ENCODE measurements at regions not wholly inside any gene's neighbourhood (a gene's known extent, or its start where the extent isn't known, plus 50 kb on each side); places are given as distances from the start of the nearest gene placed in this dataset.

DNA sequence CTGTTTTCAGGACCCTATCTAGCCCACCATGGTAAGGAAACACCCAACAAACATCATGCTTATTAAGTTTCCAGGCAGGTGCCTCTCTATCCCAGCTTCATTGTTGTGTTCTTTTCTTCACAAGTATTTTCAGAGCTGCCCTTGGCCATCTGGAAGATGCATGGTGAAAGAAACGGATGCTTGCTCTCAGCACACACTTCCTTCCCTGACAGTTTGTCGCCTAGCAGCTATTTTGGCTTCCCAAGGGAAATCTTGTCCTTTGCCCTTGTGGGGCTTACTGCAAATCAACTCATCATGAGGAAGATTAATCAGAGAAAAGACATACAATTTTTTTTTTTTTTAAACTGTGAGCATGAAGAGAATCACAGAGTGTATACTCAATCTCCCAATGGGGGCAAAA, 128.8 kb downstream of the ASMT start:
- no peaks in the 10 kb centered on the region for H4K20me1 ChIP-seq (ENCODE audit: insufficient read depth, low read length)
- no peak overlapping the region for H3K4me3 ChIP-seq (ENCODE audit: insufficient read depth, low read length)
- no peak for DNase-seq (ENCODE audit: insufficient read length, low spot score, missing footprints)
- no peak overlapping the region for H3K4me2 ChIP-seq (ENCODE audit: insufficient read depth, low read length)
- no peaks in the 10 kb centered on the region for H3K9me3 ChIP-seq (ENCODE audit: low read depth, low read length)
- TF ChIP-seq, protein P1, sequence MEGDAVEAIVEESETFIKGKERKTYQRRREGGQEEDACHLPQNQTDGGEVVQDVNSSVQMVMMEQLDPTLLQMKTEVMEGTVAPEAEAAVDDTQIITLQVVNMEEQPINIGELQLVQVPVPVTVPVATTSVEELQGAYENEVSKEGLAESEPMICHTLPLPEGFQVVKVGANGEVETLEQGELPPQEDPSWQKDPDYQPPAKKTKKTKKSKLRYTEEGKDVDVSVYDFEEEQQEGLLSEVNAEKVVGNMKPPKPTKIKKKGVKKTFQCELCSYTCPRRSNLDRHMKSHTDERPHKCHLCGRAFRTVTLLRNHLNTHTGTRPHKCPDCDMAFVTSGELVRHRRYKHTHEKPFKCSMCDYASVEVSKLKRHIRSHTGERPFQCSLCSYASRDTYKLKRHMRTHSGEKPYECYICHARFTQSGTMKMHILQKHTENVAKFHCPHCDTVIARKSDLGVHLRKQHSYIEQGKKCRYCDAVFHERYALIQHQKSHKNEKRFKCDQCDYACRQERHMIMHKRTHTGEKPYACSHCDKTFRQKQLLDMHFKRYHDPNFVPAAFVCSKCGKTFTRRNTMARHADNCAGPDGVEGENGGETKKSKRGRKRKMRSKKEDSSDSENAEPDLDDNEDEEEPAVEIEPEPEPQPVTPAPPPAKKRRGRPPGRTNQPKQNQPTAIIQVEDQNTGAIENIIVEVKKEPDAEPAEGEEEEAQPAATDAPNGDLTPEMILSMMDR (IDR thresholded peaks at IDR 0.05; ENCODE audit: extremely low read depth, low read depth, low read length) = no peak
- H3K79me2 ChIP-seq (ENCODE audit: insufficient read depth, low read length) = no peaks in the 10 kb centered on the region
- H3K27ac ChIP-seq (ENCODE audit: low read depth, low read length) = no peak overlapping the region
- no peaks in the 10 kb centered on the region for H3K4me1 ChIP-seq (ENCODE audit: insufficient read depth, low read length)
- H3K36me3 ChIP-seq (ENCODE audit: insufficient read depth, low read length) = no peaks in the 10 kb centered on the region
- no peak overlapping the region for H2AFZ ChIP-seq (ENCODE audit: low read length)
- no peaks in the 10 kb centered on the region for H3K27me3 ChIP-seq (ENCODE audit: insufficient read depth, low read length)

DNA sequence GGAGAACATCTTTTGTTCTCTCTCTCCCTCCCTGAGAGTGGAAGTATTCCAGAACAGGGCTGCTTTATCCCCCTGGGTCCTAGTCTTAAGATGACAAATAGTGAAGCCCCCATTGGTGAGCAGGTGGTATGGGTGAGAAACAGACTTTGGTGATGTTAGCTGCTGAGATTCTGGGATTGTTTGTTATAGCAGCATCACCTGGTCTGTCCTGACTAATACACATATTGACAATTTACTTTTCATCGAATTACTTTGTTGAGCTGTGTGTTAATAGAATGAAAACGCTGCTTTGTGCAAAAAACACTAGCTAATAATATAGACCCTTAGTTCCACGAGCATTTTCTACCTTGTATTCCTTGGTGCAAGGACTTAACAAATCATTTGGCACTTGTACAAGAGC, 133.5 kb downstream of the ASMT start:
- Histone ChIP-seq H3K79me2 (ENCODE audit: insufficient read depth, low read length) (no peaks in the 10 kb centered on the region), H3K4me1 (ENCODE audit: insufficient read depth, low read length) (no peaks in the 10 kb centered on the region), H4K20me1 (ENCODE audit: insufficient read depth, low read length) (no peaks in the 10 kb centered on the region), H3K27ac (ENCODE audit: low read depth, low read length) (no peak overlapping the region), H2AFZ (ENCODE audit: low read length) (no peak overlapping the region), H3K27me3 (ENCODE audit: insufficient read depth, low read length) (no peaks in the 10 kb centered on the region), H3K9me3 (ENCODE audit: low read depth, low read length) (no peaks in the 10 kb centered on the region), H3K4me2 (ENCODE audit: insufficient read depth, low read length) (no peak overlapping the region), H3K36me3 (ENCODE audit: insufficient read depth, low read length) (no peaks in the 10 kb centered on the region), H3K4me3 (ENCODE audit: insufficient read depth, low read length) (no peak overlapping the region)
- TF ChIP-seq, protein P1 (IDR thresholded peaks at IDR 0.05; ENCODE audit: extremely low read depth, low read depth, low read length) = no peak
- DNase-seq (ENCODE audit: insufficient read length, low spot score, missing footprints) = no peak

DNA sequence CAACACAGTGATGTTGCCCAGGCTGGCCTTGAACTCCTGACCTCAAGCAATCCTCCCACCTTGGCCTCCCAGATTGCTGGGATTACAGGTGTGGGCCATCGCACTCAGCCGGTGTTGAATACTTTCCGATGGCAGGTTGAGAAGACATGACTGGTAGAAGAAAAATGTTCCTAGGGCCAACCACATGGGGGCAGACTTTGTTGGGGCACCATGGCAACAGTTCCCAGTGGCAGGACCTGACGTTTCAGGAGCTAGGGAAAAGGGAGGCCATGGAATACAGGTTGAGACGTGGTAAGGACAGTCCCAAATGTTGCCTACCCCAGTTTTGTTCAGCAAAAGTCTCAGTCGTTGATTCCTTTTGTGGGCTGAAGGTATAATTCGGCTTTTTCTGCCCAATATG, 134.6 kb downstream of the ASMT start:
- H4K20me1 ChIP-seq (ENCODE audit: insufficient read depth, low read length) = no peaks in the 10 kb centered on the region
- TF ChIP-seq, protein P1 (IDR thresholded peaks at IDR 0.05; ENCODE audit: extremely low read depth, low read depth, low read length) = no peak
- H3K27ac ChIP-seq (ENCODE audit: low read depth, low read length) = no peak overlapping the region
- no peaks in the 10 kb centered on the region for H3K9me3 ChIP-seq (ENCODE audit: low read depth, low read length)
- no peak for DNase-seq (ENCODE audit: insufficient read length, low spot score, missing footprints)
- H3K36me3 ChIP-seq (ENCODE audit: insufficient read depth, low read length) = no peaks in the 10 kb centered on the region
- H2AFZ ChIP-seq (ENCODE audit: low read length) = no peak overlapping the region
- H3K4me3 ChIP-seq (ENCODE audit: insufficient read depth, low read length) = no peak overlapping the region
- H3K27me3 ChIP-seq (ENCODE audit: insufficient read depth, low read length) = no peaks in the 10 kb centered on the region
- H3K4me1 ChIP-seq (ENCODE audit: insufficient read depth, low read length) = no peaks in the 10 kb centered on the region
- no peak overlapping the region for H3K4me2 ChIP-seq (ENCODE audit: insufficient read depth, low read length)
- H3K79me2 ChIP-seq (ENCODE audit: insufficient read depth, low read length) = no peaks in the 10 kb centered on the region

DNA sequence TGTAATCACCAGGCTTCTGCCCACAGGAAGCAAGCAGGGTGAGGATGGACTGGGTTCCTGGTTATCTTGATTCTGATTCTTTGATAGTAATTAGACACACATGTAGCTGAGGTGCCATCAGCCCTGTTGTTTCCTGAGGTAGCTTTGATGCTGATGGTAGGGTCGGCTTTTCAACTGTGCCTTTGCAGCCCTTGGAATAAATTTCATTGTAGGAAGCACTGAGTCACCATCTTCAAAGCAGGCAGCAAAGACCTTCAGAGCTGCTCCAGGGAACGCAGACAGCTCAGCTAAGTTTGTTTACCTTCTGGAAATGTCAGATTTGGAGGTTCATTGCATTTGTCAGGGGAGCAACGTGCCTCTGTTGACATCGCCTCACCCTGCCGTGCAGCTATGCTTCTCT, 135.4 kb downstream of the ASMT start:
- no peak overlapping the region for H2AFZ ChIP-seq (ENCODE audit: low read length)
- no peak overlapping the region for H3K4me2 ChIP-seq (ENCODE audit: insufficient read depth, low read length)
- H4K20me1 ChIP-seq (ENCODE audit: insufficient read depth, low read length) = no peaks in the 10 kb centered on the region
- no peak for DNase-seq (ENCODE audit: insufficient read length, low spot score, missing footprints)
- TF ChIP-seq, protein P1 (IDR thresholded peaks at IDR 0.05; ENCODE audit: extremely low read depth, low read depth, low read length) = no peak
- H3K27ac ChIP-seq (ENCODE audit: low read depth, low read length) = no peak overlapping the region
- no peak overlapping the region for H3K4me3 ChIP-seq (ENCODE audit: insufficient read depth, low read length)
- no peaks in the 10 kb centered on the region for H3K9me3 ChIP-seq (ENCODE audit: low read depth, low read length)
- H3K27me3 ChIP-seq (ENCODE audit: insufficient read depth, low read length) = no peaks in the 10 kb centered on the region
- H3K4me1 ChIP-seq (ENCODE audit: insufficient read depth, low read length) = no peaks in the 10 kb centered on the region
- no peaks in the 10 kb centered on the region for H3K79me2 ChIP-seq (ENCODE audit: insufficient read depth, low read length)
- H3K36me3 ChIP-seq (ENCODE audit: insufficient read depth, low read length) = no peaks in the 10 kb centered on the region
